Ovary (tissue), 7 donors: ENCODE measurements at regions not wholly inside any gene's neighbourhood (a gene's known extent, or its start where the extent isn't known, plus 50 kb on each side); places are given as distances from the start of the nearest gene placed in this dataset.

ENCODE experiments used
- DNase-seq, 5 donors: peaks; one replicate each; pipeline ENCODE4 v3.0.0-alpha.2; 2019 to 2020
- H3K27ac ChIP-seq, 2 donors: fragments of 200-600 bp; one replicate each; pipeline versions ENCODE4 v1.5.1 to v1.8.0; 2019 to 2022
- H3K27me3 ChIP-seq: fragments of 200-600 bp; one replicate; pipeline ENCODE4 v1.8.0; 2022
- H3K36me3 ChIP-seq: fragments of 200-600 bp; sonication (generic); one replicate; pipeline ENCODE4 v1.5.1; 2019
- H3K4me1 ChIP-seq: one replicate; pipeline ENCODE4 v1.8.1; 2013; ENCODE audit warnings: mild to moderate bottlenecking, moderate library complexity; ENCODE audit not compliant: insufficient read depth
- H3K4me3 ChIP-seq: fragments of 200-600 bp; sonication (generic); one replicate; pipeline ENCODE4 v1.5.1; 2017
- H3K9me3 ChIP-seq, 2 donors: fragments of 200-600 bp in 1 of 2; sonication (generic) in 1 of 2; one replicate each; pipeline versions ENCODE4 v1.5.1 to v1.8.1; 2013 to 2019; ENCODE audit warnings: mild to moderate bottlenecking in 1 of 2, moderate library complexity in 1 of 2
- EP300 ChIP-seq: sonication (generic); formaldehyde crosslinking; IDR thresholded peaks from one replicate; pipeline ENCODE4 v1.6.1; 2017; ENCODE audit warnings: antibody characterized with exemption
- POLR2A ChIP-seq: fragments of 450-650 bp; IDR thresholded peaks from one replicate; pipeline ENCODE4 v1.6.1; 2017; ENCODE audit warnings: antibody characterized with exemption, mild to moderate bottlenecking, moderate library complexity
- WGBS, 3 donors: extraction: QIAGEN DNeasy Blood & Tissue Kit in 1 of 3; methylation state at CpG; one replicate each; pipeline versions ENCODE4 v1.1.5 to v1.1.7; 2013 to 2017; 5-methylcytosine and 5-hydroxymethylcytosine counted together
- intact Hi-C, 4 donors: fragments of 100-400 bp; cut with DNase I; formaldehyde crosslinking; loops; one replicate each; pipeline versions ENCODE4 v1.11.0 to v1.15.1; 2022 to 2023
- TF ChIP-seq, protein P1 (sequence below), 3 donors: fragments of 450-650 bp in 2 of 3; fragments of 200-600 bp in 1 of 3; IDR thresholded peaks; one replicate each; pipeline versions ENCODE4 v1.5.1 to v1.8.0; 2016 to 2022; ENCODE audit warnings: antibody characterized with exemption in 3 of 3, mild to moderate bottlenecking in 1 of 3
- donor health status: DM: no; HTN: no; CAD: no; lungs with moderate emphysema.
- donor health status: DM: no; HTN: no; CAD: no.
- donor health status: Bipolar disorder and iron deficiency.
- donor health status: DM: no; HTN: no; CAD: no.
- donor health status: DM: yes; HTN: yes; CAD: no.

DNA sequence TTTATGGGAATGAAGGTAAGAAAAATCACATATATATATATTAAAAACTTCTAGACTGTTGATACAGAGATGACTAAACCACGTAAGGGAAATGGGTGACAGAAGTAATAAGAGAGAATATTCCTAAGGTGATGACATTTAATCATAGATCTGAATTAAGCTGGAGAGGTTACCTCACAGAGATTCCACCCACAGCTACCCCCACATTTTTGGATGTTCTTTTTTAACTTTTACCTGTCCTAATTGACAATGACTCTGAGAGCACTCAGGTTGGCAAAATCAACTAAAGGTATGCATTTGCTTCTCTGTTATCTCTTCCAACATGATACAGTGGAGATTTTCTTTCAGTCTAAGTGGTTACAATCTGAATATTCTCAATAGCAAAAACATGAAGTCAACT lies 1280.6 kb downstream of the CDH11 start:
- H3K27me3 ChIP-seq = no peaks in the 10 kb centered on the region
- H3K36me3 ChIP-seq = no peaks in the 10 kb centered on the region
- DNase-seq = no peak
- H3K27ac ChIP-seq = no peak overlapping the region
- 89 to 100% (median 92%) methylated on average over 1 of the region's 1 CpG for WGBS, 3 donors
- no peaks in the 10 kb centered on the region for H3K4me1 ChIP-seq
- intact Hi-C loops = no loop called here
- H3K9me3 ChIP-seq = no peaks in the 10 kb centered on the region
- H3K4me3 ChIP-seq = no peak overlapping the region
- TF ChIP-seq POLR2A (no peak), EP300 (no peak)
- TF ChIP-seq, protein P1, sequence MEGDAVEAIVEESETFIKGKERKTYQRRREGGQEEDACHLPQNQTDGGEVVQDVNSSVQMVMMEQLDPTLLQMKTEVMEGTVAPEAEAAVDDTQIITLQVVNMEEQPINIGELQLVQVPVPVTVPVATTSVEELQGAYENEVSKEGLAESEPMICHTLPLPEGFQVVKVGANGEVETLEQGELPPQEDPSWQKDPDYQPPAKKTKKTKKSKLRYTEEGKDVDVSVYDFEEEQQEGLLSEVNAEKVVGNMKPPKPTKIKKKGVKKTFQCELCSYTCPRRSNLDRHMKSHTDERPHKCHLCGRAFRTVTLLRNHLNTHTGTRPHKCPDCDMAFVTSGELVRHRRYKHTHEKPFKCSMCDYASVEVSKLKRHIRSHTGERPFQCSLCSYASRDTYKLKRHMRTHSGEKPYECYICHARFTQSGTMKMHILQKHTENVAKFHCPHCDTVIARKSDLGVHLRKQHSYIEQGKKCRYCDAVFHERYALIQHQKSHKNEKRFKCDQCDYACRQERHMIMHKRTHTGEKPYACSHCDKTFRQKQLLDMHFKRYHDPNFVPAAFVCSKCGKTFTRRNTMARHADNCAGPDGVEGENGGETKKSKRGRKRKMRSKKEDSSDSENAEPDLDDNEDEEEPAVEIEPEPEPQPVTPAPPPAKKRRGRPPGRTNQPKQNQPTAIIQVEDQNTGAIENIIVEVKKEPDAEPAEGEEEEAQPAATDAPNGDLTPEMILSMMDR (IDR thresholded peaks at IDR 0.05) = no peak

DNA sequence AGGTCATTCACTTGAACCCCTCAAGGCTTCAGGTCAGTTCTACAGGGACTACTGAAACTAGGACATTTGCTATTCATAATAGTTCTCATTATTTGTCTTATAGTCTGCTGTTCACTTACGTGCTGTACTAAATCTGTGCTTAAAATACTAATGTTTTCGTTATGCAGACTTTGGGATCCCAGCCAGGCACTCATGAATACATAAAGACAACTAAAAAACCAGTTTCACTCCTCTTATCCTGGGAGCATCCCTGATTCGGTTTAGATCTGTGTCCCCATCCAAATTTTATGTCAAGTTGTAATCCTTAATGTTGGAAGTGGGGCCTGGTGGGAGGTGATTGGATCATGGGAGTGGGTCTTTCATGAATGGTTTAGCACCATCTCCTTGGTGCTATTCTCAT lies 1291.8 kb downstream of the CDH11 start:
- Histone ChIP-seq H3K9me3 (no peaks in the 10 kb centered on the region), H3K4me3 (no peak overlapping the region), H3K27me3 (no peaks in the 10 kb centered on the region), H3K4me1 (no peaks in the 10 kb centered on the region), H3K27ac (no peak overlapping the region), H3K36me3 (no peaks in the 10 kb centered on the region)
- DNase-seq = no peak
- intact Hi-C loops = no loop called here
- TF ChIP-seq, protein P1 (IDR thresholded peaks at IDR 0.05) = no peak
- TF ChIP-seq EP300 (no peak), POLR2A (no peak)
- 60 to 72% (median 70%) methylated on average over 3 of the region's 3 CpGs for WGBS, 3 donors

DNA sequence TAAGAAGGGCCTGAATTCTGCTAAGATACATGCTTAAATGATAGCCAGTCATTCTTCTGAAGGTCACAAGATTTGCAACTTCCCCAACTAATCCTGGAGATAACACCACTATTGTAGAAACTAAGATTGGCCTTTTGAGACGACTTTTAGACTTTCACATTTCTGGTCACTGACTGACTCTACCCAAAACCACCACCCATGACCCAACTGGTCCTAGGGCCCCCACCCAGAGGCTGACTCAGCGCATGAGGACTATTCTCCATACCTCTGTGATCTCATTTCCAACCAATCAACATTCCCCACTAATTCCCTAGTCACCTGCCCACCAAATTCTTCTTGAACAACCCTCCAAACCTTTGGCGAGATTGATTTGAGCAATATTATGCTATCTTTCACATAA lies 1299.0 kb downstream of the CDH11 start:
- Histone ChIP-seq H3K4me3 (no peak overlapping the region), H3K27ac (no peak overlapping the region), H3K27me3 (no peaks in the 10 kb centered on the region), H3K4me1 (no peaks in the 10 kb centered on the region), H3K9me3 (no peaks in the 10 kb centered on the region), H3K36me3 (no peaks in the 10 kb centered on the region)
- TF ChIP-seq, protein P1 (IDR thresholded peaks at IDR 0.05) = no peak
- no peak for TF ChIP-seq EP300
- TF ChIP-seq POLR2A = no peak
- 82 to 87% (median 86%) methylated on average over 3 of the region's 3 CpGs for WGBS, 3 donors
- intact Hi-C loops = no loop called here
- DNase-seq = no peak

DNA sequence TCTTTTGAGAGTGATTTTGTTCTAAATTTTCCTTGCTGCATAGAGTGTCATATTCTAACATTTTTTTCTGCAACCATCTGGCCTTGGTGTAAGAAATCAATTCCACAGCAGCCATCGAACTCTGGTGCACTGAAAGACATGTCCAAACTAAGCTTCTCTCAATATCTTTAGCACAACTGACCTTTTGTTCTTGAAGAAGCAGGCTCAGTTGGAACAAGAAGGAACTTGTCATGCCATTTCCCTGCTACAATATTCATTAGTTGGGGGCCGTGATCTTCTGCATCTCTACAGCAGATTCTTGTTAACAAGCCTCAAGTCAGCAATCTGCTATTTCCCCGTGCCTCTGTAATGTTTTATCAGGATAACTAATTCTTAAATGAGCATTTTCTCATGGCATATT lies 1305.6 kb downstream of the CDH11 start:
- H3K9me3 ChIP-seq = no peaks in the 10 kb centered on the region
- WGBS, 3 donors = 44 to 49% (median 45%) methylated on average over 3 of the region's 3 CpGs
- intact Hi-C loops = no loop called here
- no peak for DNase-seq
- H3K27me3 ChIP-seq = no peaks in the 10 kb centered on the region
- no peak overlapping the region for H3K4me3 ChIP-seq
- H3K27ac ChIP-seq = no peak overlapping the region
- no peaks in the 10 kb centered on the region for H3K36me3 ChIP-seq
- H3K4me1 ChIP-seq = no peaks in the 10 kb centered on the region
- TF ChIP-seq, protein P1 (IDR thresholded peaks at IDR 0.05) = no peak
- TF ChIP-seq EP300 (no peak), POLR2A (no peak)

DNA sequence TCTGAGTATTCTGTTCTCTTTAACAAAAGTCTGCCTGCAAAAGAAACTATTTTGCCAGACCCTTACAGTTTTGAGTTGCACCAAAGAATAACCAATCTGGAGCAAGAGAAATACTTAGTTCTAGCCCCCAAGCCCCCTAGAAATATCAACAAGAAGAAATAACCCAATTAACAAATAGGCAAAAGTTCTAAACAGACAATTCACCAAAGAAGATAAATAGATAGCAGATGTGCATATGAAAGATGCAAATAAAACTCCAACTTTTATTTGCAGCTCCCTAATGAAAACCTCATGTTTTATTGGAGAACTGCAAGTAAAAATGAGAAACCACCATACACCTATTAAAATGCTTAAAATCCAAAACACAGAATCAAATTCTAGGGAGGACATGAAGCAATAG lies 1308.0 kb downstream of the CDH11 start:
- H3K36me3 ChIP-seq = no peaks in the 10 kb centered on the region
- H3K4me3 ChIP-seq = no peak overlapping the region
- no peaks in the 10 kb centered on the region for H3K9me3 ChIP-seq
- intact Hi-C loops = no loop called here
- DNase-seq = no peak
- H3K27me3 ChIP-seq = no peaks in the 10 kb centered on the region
- H3K27ac ChIP-seq = no peak overlapping the region
- no peaks in the 10 kb centered on the region for H3K4me1 ChIP-seq
- TF ChIP-seq POLR2A (no peak), EP300 (no peak)
- TF ChIP-seq, protein P1 (IDR thresholded peaks at IDR 0.05) = no peak
